Common myeloid progenitor, CD34-positive (primary cell): ENCODE measurements at regions not wholly inside any gene's neighbourhood (a gene's known extent, or its start where the extent isn't known, plus 50 kb on each side); places are given as distances from the start of the nearest gene placed in this dataset.
A peak's percentile ranks its signal among the peaks of the same experiment; 100 is the strongest.
"Not testable (repeated sequence)": the region's sequence is repeated elsewhere in the genome, so short reads cannot be mapped to it uniquely, and the experiment has no call there.

Source experiments
- CTCF ChIA-PET: fragments of 350-600 bp; sonication (Branson Sonifier 250); formaldehyde crosslinking; loops from one replicate; lab custom pipeline; 2021; ENCODE audit warnings: antibody characterized with exemption; lab: Charles Lee
- POLR2A ChIA-PET: fragments of 350-600 bp; sonication (Branson Sonifier 250); formaldehyde crosslinking; loops from one replicate; lab custom pipeline; 2021; ENCODE audit warnings: antibody characterized with exemption; lab: Charles Lee
- DNase-seq, 3 donors: peaks; one replicate each; pipeline versions ENCODE4 v3.0.0 to v3.0.0-alpha.2; 2013
- H3K27ac ChIP-seq, 2 experiments: 1 replicate in 1 of 2; 2 replicates in 1 of 2; pipeline ENCODE4 v1.7.0; 2013; ENCODE audit warnings: inconsistent platforms in 2 of 2, low read length in 2 of 2, mild to moderate bottlenecking in 2 of 2, low read depth in 1 of 2, moderate library complexity in 1 of 2; ENCODE audit not compliant: severe bottlenecking in 2 of 2, insufficient read depth in 1 of 2, poor library complexity in 1 of 2
- H3K27me3 ChIP-seq, 5 experiments: replicated peaks in 2 of 5; 1 replicate in 3 of 5; 2 replicates in 2 of 5; pipeline versions ENCODE4 v1.6.1 to v1.7.0; 2013; ENCODE audit warnings: low read length in 4 of 5, mild to moderate bottlenecking in 2 of 5, moderate library complexity in 2 of 5, inconsistent platforms in 1 of 5; ENCODE audit not compliant: insufficient read depth in 5 of 5, control insufficient read depth in 4 of 5
- H3K36me3 ChIP-seq, 4 experiments: 1 replicate in 2 of 4; 2 replicates in 2 of 4; pipeline versions ENCODE4 v1.6.1 to v1.7.0; 2013; ENCODE audit warnings: low read length in 3 of 4, control low read depth in 1 of 4, mild to moderate bottlenecking in 1 of 4; ENCODE audit not compliant: control insufficient read depth in 4 of 4, insufficient read depth in 4 of 4
- H3K4me1 ChIP-seq, 4 experiments: 1 replicate in 3 of 4; 2 replicates in 1 of 4; pipeline versions ENCODE4 v1.6.1 to v1.7.1; 2013; ENCODE audit warnings: low read length in 3 of 4, mild to moderate bottlenecking in 3 of 4, control low read depth in 1 of 4, inconsistent platforms in 1 of 4, moderate library complexity in 1 of 4; ENCODE audit not compliant: control insufficient read depth in 4 of 4, insufficient read depth in 4 of 4; ENCODE audit errors: control extremely low read depth in 1 of 4
- H3K4me3 ChIP-seq, 7 experiments: 1 replicate in 4 of 7; 2 replicates in 3 of 7; pipeline versions ENCODE4 v1.5.1 to v1.7.0; 2013; ENCODE audit warnings: mild to moderate bottlenecking in 7 of 7, low read length in 6 of 7, moderate library complexity in 6 of 7, inconsistent platforms in 2 of 7, low read depth in 2 of 7, control low read depth in 1 of 7; ENCODE audit not compliant: insufficient read depth in 4 of 7, control insufficient read depth in 1 of 7; ENCODE audit errors: extremely low read depth in 1 of 7
- H3K9me3 ChIP-seq, 5 experiments: 1 replicate in 4 of 5; 2 replicates in 1 of 5; pipeline versions ENCODE4 v1.6.1 to v1.7.1; 2013; ENCODE audit warnings: low read length in 4 of 5, mild to moderate bottlenecking in 2 of 5, inconsistent platforms in 1 of 5, low read depth in 1 of 5, moderate library complexity in 1 of 5; ENCODE audit not compliant: control insufficient read depth in 4 of 5, insufficient read depth in 2 of 5; ENCODE audit errors: control extremely low read depth in 1 of 5
- WGBS: methylation state at CpG from one replicate; pipeline ENCODE4 v1.1.5; 2013; ENCODE audit not compliant: insufficient coverage; 5-methylcytosine and 5-hydroxymethylcytosine counted together

- Histone ChIP-seq H3K27ac (no peak overlapping the region), H3K4me3 (no peak overlapping the region), H3K4me1 (no peaks in the 10 kb centered on the region), H3K9me3 (peaks cover 0 to 7% (median 5%) of the 10 kb centered on the region in 5 experiments), H3K27me3 (peaks cover 0 to under 1% (median 0%) of the 10 kb centered on the region in 5 experiments), H3K36me3 (no peaks in the 10 kb centered on the region)
- WGBS: 71% methylated on average over 1 of the region's 6 CpGs
- DNase-seq: no peak
- POLR2A ChIA-PET: no interaction called here
- CTCF ChIA-PET: no interaction called here
These were observed 124.5 kb downstream of the EFNB1 start for GRCh38 chrX:68953331-68953730.

- POLR2A ChIA-PET, DNase-seq, H3K4me1 ChIP-seq, H3K9me3 ChIP-seq, H3K27ac ChIP-seq, H3K4me3 ChIP-seq, H3K36me3 ChIP-seq, H3K27me3 ChIP-seq, CTCF ChIA-PET: not testable (repeated sequence)
- 95% methylated on average over 11 of the region's 32 CpGs for WGBS
These were observed 123.3 kb downstream of the EFNB1 start for GRCh38 chrX:68951942-68952619.

- no peaks in the 10 kb centered on the region for H3K4me1 ChIP-seq
- no peak overlapping the region for H3K4me3 ChIP-seq
- DNase-seq: no peak
- no CpG with 5 or more reads among the region's 2 CpGs for WGBS
- CTCF ChIA-PET: no interaction called here
- no peak overlapping the region for H3K27ac ChIP-seq
- peaks cover 0 to 4% (median 0%) of the 10 kb centered on the region in 5 experiments for H3K27me3 ChIP-seq
- H3K9me3 ChIP-seq: peaks cover 0 to 7% (median 3%) of the 10 kb centered on the region in 5 experiments
- POLR2A ChIA-PET: no interaction called here
- no peaks in the 10 kb centered on the region for H3K36me3 ChIP-seq
These were observed 122.1 kb downstream of the EFNB1 start for GRCh38 chrX:68950937-68951336.

GRCh38 chrX:68947882-68948605, 119.2 kb downstream of the EFNB1 start:
- POLR2A ChIA-PET: no interaction called here
- CTCF ChIA-PET: interaction anchor here (0.9 kb wide), 1 partner anchor 10 kb away, joined by 3 read pairs; no protein-coding TSS in a partner anchor
- WGBS: 94% methylated on average over 4 of the region's 6 CpGs

GRCh38 chrX:68945603-68946228, 116.9 kb downstream of the EFNB1 start:
- Histone ChIP-seq H3K4me1 (no peaks in the 10 kb centered on the region), H3K27me3 (peaks cover 0 to 7% (median 0%) of the 10 kb centered on the region in 5 experiments), H3K9me3 (no peaks in the 10 kb centered on the region), H3K4me3 (no peak overlapping the region), H3K36me3 (no peaks in the 10 kb centered on the region), H3K27ac (no peak overlapping the region)
- peak in 2 of 3 donors; percentile 18 to 24 for DNase-seq
- CTCF ChIA-PET: interaction anchor here (1.3 kb wide), 1 partner anchor 118 kb away, joined by 3 read pairs; no protein-coding TSS in a partner anchor
- 86% methylated on average over 7 of the region's 10 CpGs for WGBS
- POLR2A ChIA-PET: no interaction called here

More at GRCh38 chrX:68947882-68948605, 119.2 kb downstream of the EFNB1 start:
- no peak overlapping the region for H3K4me3 ChIP-seq
- peaks cover 0 to 4% (median 0%) of the 10 kb centered on the region in 5 experiments for H3K27me3 ChIP-seq
- no peak overlapping the region for H3K27ac ChIP-seq
- no peaks in the 10 kb centered on the region for H3K4me1 ChIP-seq
- no peaks in the 10 kb centered on the region for H3K36me3 ChIP-seq
- no peak for DNase-seq
- H3K9me3 ChIP-seq: no peaks in the 10 kb centered on the region

- 81% methylated on average over 2 of the region's 2 CpGs for WGBS
- Histone ChIP-seq H3K4me1 (no peaks in the 10 kb centered on the region), H3K9me3 (no peaks in the 10 kb centered on the region), H3K4me3 (no peak overlapping the region), H3K27ac (no peak overlapping the region), H3K36me3 (no peaks in the 10 kb centered on the region), H3K27me3 (peaks cover 0 to 7% (median 0%) of the 10 kb centered on the region in 5 experiments)
- POLR2A ChIA-PET: no interaction called here
- DNase-seq: no peak
- CTCF ChIA-PET: no interaction called here
These were observed 116.3 kb downstream of the EFNB1 start for GRCh38 chrX:68945081-68945602.
